GM19467 (cell line): ENCODE measurements at regions not wholly inside any gene's neighbourhood (a gene's known extent, or its start where the extent isn't known, plus 50 kb on each side); places are given as distances from the start of the nearest gene placed in this dataset.

ENCODE experiments used
- ATAC-seq: cut with Tn5 transposase; IDR thresholded peaks from one replicate; pipeline ENCODE4 v1.9.1; 2021; ENCODE audit warnings: mild to moderate bottlenecking, moderate library complexity; ENCODE audit not compliant: unreplicated experiment

GRCh38 chr11:42161886-42162285, 702.4 kb upstream of the LRRC4C start:
- ATAC-seq: no peak

GRCh38 chr11:42169191-42169590, 709.7 kb upstream of the LRRC4C start:
- no peak for ATAC-seq

GRCh38 chr11:42170601-42171000, 711.1 kb upstream of the LRRC4C start:
- no peak for ATAC-seq

GRCh38 chr11:42171046-42171445, 711.6 kb upstream of the LRRC4C start:
- no peak for ATAC-seq

GRCh38 chr11:42172441-42172840, 713.0 kb upstream of the LRRC4C start:
- ATAC-seq: no peak

GRCh38 chr11:42175203-42175602, 715.8 kb upstream of the LRRC4C start:
- ATAC-seq: no peak

GRCh38 chr11:42179216-42179615, 719.8 kb upstream of the LRRC4C start:
- no peak for ATAC-seq

GRCh38 chr11:42195289-42196013, 736.0 kb upstream of the LRRC4C start:
- no peak for ATAC-seq

GRCh38 chr11:42200311-42200710, 740.9 kb upstream of the LRRC4C start:
- ATAC-seq: no peak

GRCh38 chr11:42201603-42202148, 742.2 kb upstream of the LRRC4C start:
- ATAC-seq: no peak

GRCh38 chr11:42205518-42205917, 746.1 kb upstream of the LRRC4C start:
- ATAC-seq: no peak

- ATAC-seq: no peak
Measured at GRCh38 chr11:42225664-42226063, 766.2 kb upstream of the LRRC4C start.

GRCh38 chr11:42232673-42233072, 773.2 kb upstream of the LRRC4C start:
- ATAC-seq: no peak

GRCh38 chr11:42234451-42234951, 775.0 kb upstream of the LRRC4C start:
- no peak for ATAC-seq

GRCh38 chr11:42237701-42238235, 778.3 kb upstream of the LRRC4C start:
- no peak for ATAC-seq

GRCh38 chr11:42239188-42239587, 779.7 kb upstream of the LRRC4C start:
- no peak for ATAC-seq

GRCh38 chr11:42243385-42243784, 783.9 kb upstream of the LRRC4C start:
- ATAC-seq: no peak

- ATAC-seq: no peak
Measured at GRCh38 chr11:42244376-42244775, 784.9 kb upstream of the LRRC4C start.

GRCh38 chr11:42249401-42249800, 789.9 kb upstream of the LRRC4C start:
- no peak for ATAC-seq

- ATAC-seq: no peak
Measured at GRCh38 chr11:42249956-42250355, 790.5 kb upstream of the LRRC4C start.

- ATAC-seq: no peak
Measured at GRCh38 chr11:42251984-42252383, 792.5 kb upstream of the LRRC4C start.

GRCh38 chr11:42253156-42253555, 793.7 kb upstream of the LRRC4C start:
- no peak for ATAC-seq
